GM18868 (cell line): ENCODE measurements at regions not wholly inside any gene's neighbourhood (a gene's known extent, or its start where the extent isn't known, plus 50 kb on each side); places are given as distances from the start of the nearest gene placed in this dataset.
"Not testable (repeated sequence)": the region's sequence is repeated elsewhere in the genome, so short reads cannot be mapped to it uniquely, and the experiment has no call there.

Experiments
- ATAC-seq: cut with Tn5 transposase; IDR thresholded peaks from one replicate; pipeline ENCODE4 v1.9.1; 2021; ENCODE audit warnings: mild to moderate bottlenecking, moderate library complexity; ENCODE audit not compliant: unreplicated experiment

DNA sequence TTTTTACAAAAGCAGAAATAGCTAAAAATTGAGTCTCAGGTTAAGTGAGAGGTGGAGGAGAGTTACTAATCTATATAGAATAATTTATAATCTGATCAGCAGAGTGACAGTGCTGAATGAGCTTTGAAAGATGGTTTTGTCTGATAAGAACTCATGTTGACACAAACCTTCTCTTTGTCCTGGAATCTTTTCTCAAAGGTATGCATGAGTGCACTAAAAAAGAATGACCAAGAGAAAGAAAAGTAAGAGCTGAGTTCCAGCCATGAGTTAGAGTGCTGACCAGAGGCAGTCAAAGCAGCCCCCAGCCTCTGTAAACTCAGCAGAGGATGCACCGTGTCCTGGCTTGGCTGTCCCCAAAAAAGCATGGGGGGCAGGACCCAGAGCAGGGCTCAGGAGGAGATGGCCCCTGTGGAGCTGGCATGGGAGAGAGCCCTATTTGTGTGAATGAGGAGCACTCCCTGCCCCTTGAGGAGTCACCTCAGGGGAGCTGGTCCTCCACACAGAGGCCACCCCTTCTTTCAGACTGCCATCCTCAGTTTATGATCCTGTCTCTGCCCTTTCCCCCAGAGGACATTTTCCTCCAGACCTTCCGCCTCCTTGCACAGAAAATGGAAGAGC is 129.8 kb downstream of the SEC23A start:
- no peak for ATAC-seq

DNA sequence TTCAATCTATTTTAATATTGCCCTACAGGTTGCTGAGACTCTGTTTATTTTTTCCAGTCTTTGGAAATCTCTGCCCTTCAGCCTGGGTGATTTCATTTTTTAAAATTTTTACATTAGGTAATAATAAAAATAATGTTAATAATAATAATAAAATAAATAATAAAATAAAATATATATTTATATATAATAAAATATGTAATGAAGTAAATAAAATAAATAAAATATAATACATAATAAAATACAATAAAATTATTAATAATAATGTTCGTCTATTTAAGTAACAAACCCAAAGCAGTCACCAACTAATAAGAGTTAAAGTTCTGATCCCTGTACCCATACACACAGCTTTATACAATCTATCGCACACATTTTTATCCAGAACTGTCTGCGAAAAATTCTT is 130.5 kb downstream of the SEC23A start:
- no peak for ATAC-seq

DNA sequence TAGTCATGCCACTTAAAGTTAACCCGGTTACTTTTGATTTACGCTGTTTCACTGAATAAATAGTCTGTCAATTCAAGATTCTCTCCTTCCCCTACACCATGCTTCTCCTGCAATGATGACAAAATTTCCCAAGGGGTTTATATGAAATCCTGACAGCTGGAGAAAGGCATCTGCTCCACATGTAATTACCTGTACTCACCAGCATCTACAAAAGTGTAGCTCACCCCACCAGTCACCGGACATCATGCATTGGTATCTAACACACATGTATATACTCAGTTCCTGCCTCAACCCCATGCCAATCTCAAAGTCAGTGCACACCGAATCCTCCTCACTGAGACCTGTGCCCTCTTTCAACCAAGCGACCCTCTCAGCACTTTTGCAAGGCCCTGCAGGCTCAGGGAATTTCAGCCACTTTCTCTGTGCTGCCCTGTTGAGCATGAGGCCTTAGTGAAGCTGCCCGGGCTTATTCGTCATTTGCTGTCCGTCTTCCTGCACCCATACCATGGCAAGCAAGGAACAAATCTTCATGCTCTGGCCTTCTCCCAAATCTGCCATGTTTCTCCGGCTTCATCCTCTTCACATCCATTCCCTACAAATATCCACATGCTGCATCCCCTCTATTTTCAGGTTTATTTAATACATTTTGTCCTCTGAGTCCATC is 131.6 kb downstream of the SEC23A start:
- no peak for ATAC-seq

DNA sequence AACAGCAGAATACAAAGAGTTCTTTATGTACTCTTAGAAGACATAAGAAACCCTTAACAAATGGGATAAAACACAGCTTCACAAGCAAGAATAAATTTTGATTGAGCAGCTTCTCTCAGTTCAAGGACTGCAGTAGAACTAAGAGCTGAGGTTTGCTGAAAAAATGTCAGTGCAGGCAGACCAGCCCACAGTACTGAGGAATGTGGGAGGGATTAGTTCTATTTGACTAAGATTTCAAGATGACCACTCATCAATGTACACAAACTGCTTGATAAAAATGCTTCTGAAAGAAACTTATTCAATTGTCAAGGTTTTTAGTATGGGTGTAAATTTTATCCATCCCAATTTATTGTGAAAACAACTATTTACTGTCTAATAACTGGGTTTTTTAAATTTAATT is 138.4 kb downstream of the SEC23A start:
- no peak for ATAC-seq

DNA sequence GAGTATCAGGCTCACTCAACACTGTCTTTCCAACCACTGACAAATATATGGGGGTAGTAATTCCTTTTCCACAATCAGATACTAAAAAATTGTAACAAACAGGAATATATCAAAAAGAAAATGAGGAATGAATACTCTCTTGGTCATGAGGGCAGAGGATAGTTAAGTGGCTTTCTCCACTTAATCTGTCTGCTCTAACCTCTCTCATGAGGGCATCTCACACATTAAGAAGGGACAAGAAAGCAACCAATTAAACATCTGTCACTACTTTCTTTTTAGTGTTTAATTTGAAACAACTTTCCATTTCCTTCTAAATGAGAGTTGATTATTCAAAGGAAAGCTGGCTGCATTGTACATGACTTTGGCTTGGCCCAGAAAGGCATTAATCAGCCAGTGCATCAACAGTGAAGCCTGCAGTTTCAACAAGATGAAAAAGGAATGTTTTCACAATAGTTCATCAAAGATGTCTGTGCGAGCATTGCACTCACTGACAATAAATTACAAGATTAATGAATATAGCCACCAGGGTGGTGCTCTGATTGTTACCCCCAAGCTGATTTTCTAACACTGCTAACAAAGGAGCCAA is 142.0 kb downstream of the SEC23A start:
- ATAC-seq = no peak

DNA sequence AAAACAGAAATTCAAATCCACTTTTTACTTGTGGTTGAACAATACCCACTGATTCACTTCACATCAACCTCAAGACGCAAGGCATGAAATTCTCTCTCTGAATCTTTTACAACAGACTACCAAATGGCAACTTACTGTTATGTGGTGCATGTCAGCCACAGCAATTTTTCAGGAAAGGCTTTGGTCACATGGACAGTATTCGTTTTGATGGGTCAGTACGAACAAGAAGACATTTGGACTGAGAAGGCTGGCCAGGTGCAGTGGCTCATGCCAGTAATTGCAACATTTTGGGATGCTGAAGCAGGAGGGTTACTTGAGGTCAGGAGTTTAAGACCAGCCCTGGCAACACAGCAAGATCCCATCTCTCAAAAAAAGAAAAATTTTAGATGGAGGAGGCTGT is 144.0 kb downstream of the SEC23A start:
- ATAC-seq = no peak

DNA sequence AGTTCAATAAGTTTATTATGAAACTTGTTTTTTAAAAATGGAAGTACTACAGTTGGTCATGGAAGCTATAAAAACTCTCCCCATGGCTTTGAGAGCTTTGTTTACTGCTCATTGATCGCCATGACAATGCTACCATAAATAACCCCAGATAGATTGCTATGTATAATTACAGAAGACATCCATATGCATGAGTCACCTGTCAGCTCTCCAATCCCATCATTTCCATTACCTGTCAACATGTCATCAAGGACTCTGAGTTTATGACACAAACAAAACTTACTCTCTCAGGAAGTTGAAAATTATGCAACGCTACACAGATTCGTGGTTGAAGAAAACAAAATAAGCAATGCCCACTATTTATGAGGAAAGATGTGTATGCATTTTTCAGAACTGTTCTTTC is 144.4 kb downstream of the SEC23A start:
- ATAC-seq = no peak

DNA sequence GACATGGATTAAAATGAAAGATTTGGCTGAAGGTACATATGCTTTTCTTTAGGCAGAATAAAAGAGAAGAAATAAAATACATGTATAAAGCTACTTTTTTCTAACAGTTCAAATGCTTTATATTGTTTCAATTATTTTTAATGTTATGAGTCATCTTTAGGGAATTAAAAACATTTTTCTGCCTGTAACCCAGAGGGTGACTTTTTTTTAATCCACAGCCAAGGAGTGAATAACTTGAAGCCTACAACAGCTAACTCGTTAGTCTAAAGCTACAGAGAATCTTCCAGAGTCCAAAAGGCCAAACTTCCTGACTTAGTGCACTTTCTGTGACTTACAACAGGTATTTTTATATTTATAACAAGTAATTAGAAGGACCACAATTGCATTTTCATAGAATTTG is 151.6 kb downstream of the SEC23A start:
- ATAC-seq = no peak

DNA sequence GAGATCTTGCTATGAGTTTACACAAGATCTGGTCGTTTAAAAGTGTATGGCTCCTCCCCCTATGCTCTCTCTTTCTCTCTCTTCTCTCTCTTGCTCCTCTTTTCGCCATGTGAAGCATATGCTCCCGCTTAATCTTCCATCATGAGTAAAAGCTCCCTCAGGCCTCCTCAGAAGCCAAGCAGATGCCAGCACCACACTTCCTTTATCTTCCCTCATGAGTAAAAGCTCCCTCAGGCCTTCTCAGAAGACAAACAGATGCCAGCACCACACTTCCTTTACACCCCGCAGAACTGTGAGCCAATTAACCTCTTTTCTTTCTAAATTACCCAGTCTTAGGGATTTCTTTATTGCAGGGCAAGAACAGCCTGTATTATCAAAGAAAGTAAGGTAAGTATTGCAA is 152.4 kb downstream of the SEC23A start:
- ATAC-seq = no peak

DNA sequence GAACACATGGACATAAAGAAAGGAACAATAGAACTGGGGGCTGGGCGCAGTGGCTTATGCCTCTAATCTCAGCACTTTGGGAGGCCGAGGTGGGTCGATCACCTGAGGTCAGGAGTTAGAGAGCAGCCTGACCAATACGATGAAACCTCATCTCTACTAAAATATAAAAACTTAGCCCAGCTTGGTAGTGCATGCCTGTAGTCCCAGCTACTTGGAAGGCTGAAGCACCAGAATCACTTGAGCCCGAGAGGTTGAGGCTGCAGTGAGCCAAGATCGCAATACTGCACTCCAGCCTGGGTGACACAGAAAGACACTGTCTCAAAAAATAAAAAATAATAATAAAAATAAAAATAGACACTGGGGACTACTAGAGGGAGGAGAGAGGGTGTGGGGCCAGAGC is 154.5 kb downstream of the SEC23A start:
- ATAC-seq = no peak

DNA sequence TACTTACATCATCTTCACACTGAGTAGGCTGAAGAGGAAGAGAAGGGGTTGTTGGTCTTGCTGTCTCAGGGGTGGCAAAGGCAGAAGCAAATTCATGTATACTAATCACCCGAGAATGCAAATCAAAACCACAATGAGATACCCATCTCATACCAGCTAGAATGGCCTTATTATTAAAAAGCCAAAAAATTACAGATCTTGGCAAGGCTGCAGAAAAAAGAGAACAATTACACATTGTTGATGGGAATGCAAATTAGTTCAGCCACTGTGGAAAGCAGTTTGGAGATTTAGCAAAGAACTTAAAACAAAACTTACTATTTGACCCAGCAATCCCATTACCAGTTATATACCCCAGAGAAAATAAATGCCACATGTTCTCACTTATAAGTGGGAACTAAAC is 154.9 kb downstream of the SEC23A start:
- ATAC-seq = no peak

DNA sequence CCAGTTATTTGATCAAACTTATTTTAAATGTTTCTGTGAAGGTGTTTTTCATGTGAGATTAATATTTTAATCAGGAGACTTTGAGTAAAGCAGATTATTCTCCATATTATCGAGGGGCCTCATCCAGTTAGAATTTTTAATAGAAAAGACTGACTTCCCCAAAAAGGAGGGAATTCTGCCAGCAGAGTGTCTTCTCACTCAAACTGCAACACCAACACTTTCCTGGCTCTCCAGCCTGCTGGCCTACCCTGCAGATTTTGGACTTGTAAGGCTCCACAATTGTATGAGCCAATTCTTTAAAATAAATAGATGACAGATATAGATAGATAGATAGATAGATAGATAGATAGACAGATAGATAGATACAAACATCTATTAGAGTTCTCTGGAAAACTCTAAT is 155.7 kb downstream of the SEC23A start:
- no peak for ATAC-seq

DNA sequence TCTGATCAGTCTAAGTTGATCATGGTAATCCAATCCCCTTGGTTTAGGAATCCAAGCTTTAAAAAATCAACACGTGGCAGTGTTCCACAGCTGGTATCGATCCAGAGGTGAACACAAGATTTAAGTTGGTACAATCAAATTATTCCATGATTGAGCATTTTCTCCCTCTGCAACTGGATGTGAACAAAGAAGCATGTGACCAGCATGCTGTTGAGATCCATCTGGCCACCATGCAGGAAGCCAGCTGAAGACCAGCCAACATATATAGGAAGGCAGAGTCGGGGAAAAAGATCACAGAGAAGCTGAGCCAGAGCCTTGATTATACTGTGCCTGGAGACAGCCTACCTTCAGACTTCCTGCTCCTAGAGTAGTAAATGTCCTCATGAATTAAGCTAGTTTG is 158.3 kb downstream of the SEC23A start:
- no peak for ATAC-seq

DNA sequence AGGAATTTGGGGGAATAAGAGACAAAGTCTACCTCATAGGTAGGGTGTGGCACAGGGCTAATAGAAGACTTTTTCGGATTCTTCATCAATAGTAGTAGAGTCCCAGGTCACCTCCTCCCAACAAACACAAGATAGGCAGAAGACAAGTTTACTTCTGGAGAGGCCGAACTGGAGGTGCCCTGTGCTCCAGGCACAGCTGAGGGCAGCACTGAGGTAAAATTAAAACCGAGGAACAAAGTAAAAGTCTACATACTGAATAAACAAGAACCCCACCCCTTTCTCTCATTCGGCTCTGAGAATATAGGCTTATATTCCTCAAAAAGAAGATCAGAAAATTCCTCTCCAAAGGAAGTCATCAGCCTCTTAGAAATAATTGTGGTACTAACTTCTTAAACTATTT is 161.5 kb downstream of the SEC23A start:
- ATAC-seq = no peak

DNA sequence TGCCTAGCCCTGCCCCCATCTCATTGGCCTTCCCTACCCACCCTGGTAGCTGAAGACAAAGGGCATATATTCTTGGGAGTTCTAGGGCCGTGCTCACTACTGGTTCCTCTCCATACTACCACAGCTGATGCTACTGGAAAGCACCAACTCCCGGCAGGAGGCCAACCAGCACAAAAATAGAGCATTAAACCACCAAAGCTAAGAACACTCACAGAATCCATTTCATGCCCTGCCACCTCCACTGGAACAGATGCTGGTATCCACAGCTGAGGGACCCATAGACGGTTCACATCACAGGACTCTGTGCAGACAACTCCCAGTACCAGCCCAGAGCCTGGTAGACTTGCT is 170.4 kb downstream of the SEC23A start:
- not testable (repeated sequence) for ATAC-seq

DNA sequence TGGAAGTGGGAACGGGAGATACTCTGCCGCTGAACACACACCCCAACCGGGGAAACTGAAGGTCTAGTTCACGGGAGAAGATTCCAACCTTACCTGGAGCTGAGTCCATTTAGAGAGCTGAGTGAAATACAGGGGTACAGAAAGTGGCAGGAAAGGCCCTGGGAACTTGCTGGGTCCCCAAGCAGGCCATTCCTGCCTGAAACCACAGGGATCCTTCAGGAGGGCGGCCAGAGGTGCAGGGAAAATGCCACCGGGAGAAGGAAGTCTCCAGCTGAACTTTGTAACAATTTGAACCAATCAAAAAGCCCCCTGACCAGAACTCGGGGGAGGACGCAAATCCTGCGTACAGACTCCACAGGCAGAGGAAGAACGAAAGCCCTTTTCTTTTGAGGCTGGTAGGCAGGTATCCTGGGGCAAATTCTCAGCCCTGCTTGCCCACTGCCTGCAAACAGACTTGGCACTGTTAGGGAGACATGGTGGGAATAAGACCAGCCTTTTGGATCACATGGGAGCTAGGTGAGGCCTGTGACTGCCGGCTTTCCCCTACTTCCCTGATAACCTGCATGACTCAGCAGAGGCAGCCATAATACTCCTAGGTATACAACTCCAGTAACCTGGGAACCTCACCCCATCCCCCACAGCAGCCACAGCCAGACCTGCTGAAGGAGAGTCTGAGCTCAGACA is 170.9 kb downstream of the SEC23A start:
- ATAC-seq = no peak

DNA sequence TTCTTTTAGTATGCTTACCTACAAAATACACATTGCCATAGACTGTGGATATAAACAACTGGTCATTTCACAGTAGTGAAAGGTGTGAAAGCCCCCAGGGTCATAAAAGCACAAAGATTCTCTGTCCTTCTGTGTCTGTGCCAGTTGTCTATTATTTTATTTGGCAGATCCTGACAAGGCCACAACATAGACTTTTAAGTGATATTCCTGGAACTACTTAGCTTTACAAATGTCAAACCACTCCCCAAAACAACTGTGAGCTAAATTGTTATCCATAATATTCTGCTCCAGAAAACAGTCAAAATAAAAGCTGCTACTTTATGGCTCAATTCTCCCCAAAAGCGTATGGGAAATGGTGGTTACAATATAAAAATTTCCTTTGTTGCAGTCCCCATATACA is 172.1 kb downstream of the SEC23A start:
- ATAC-seq = no peak

DNA sequence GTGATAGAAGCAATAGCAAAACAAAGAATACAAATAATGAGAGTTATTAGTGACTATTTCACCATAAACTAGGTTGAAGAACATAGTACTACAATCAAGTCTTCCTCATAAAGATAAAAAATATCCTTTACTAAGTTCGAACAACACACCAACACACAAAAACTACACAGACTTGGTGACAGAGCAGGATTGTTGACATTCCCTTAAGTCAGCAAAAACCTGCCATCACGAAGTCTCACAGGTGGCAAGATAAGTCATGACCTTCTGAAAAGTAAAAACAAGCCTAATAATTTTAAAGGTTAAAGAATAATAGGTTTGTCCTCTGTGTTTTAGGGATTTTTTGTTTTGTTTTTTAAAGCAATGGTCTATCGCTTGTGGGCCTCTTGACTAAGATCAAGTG is 173.0 kb downstream of the SEC23A start:
- ATAC-seq = no peak

DNA sequence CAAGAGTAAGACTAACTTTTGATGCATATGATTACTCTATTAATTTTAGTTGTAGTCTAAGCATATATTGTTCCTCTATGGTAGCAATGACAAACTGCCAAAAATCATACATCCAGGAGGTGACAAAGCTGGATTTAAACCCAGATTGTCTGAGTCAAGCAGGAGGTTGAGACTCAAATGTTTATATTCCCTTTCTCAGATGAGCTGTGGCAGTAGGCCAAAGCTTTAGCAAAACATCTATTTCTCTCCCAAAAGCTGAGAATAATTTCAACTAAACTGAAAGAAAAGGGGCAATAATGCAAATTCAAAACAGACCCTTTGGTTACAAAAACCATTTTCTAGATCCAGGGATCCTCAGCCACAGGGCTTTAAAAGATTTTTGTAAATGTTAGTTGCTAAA is 173.6 kb downstream of the SEC23A start:
- ATAC-seq = no peak

DNA sequence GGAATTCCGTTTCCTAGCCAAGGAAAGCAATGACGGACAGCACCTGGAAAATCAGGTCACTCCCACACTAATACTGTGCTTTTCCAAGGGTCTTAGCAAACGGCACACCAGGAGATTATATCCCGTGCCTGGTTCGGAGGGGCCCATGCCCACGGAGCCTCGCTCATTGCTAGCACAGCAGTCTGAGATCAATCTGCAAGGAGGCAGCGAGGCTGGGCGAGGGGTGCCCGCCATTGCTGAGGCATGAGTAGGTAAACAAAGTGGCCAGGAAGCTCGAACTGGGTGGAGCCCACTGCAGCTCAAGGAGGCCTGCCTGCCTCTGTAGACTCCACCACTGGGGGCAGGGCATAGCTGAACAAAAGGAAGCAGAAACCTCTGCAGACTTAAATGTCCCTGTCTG is 181.1 kb downstream of the SEC23A start:
- ATAC-seq = not testable (repeated sequence)

DNA sequence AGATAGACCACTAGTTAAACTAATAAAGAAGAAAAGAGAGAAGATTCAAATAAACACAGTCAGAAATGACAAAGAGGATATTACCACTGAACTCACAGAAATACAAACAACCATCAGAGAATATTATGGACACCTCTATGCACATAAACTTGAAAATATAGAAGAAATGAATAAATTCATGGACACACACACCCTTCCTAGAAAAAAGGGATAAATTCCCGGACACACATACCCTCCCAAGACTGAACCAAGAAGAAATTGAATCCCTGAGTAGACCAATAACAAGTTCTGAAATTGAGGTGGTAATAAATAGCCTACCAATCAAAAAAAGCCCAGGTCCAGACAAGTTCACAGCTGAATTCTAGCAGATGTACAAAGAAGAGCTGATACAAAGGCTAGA is 187.9 kb downstream of the SEC23A start:
- no peak for ATAC-seq

DNA sequence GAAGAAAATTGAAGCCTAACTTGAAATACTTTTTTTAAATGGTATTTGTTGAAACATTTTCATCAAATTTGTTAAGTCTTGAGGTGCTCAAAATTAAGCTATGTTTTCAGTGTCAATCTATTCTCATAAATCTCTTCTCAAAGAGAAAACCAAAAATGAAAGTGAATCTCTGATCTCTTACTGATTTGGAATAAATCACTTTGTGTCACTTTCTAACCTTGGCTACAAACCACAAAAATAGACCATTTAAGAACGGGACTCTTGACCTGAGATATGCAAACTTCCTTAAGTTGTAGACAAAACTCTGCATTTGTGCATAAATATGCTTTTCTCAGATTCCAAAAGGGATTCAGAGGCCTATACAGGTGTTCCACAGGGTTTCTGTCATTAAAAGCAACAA is 192.9 kb downstream of the SEC23A start:
- peak; percentile 76 for ATAC-seq
